ENCODE measurements at regions not wholly inside any gene's neighbourhood (a gene's known extent, or its start where the extent isn't known, plus 50 kb on each side); places are given as distances from the start of the nearest gene placed in this dataset.
"Not testable (repeated sequence)": the region's sequence is repeated elsewhere in the genome, so short reads cannot be mapped to it uniquely, and the experiment has no call there.

- not testable (repeated sequence) for H3K27ac ChIP-seq (ENCODE audit: poor library complexity, severe bottlenecking); ATAC-seq (ENCODE audit: low read depth); H3K27me3 ChIP-seq (ENCODE audit: insufficient read depth, poor library complexity, severe bottlenecking)
Observed at GRCh38 chr6:58171025-58171424, 853.6 kb downstream of the PRIM2 start.

GRCh38 chr6:58181557-58182065, 864.2 kb downstream of the PRIM2 start:
- H3K27ac ChIP-seq (ENCODE audit: poor library complexity, severe bottlenecking); H3K4me1 ChIP-seq (ENCODE audit: insufficient read depth, poor library complexity, severe bottlenecking); DNase-seq (ENCODE audit: low spot score); H3K4me3 ChIP-seq (ENCODE audit: severe bottlenecking); H3K36me3 ChIP-seq (ENCODE audit: low read depth); H3K9me3 ChIP-seq (ENCODE audit: severe bottlenecking); H3K27me3 ChIP-seq (ENCODE audit: insufficient read depth, poor library complexity, severe bottlenecking): not testable (repeated sequence)
- ATAC-seq (ENCODE audit: low read depth): peak; percentile 42; the same call in 1 of the 3 replicates

More at GRCh38 chr6:58171025-58171424, 853.6 kb downstream of the PRIM2 start:
- not testable (repeated sequence) for DNase-seq (ENCODE audit: low spot score); H3K4me1 ChIP-seq (ENCODE audit: insufficient read depth, poor library complexity, severe bottlenecking); H3K9me3 ChIP-seq (ENCODE audit: severe bottlenecking); H3K36me3 ChIP-seq (ENCODE audit: low read depth); H3K4me3 ChIP-seq (ENCODE audit: severe bottlenecking)

- not testable (repeated sequence) for H3K27me3 ChIP-seq (ENCODE audit: insufficient read depth, poor library complexity, severe bottlenecking); H3K27ac ChIP-seq (ENCODE audit: poor library complexity, severe bottlenecking); H3K4me1 ChIP-seq (ENCODE audit: insufficient read depth, poor library complexity, severe bottlenecking); H3K9me3 ChIP-seq (ENCODE audit: severe bottlenecking); H3K4me3 ChIP-seq (ENCODE audit: severe bottlenecking); ATAC-seq (ENCODE audit: low read depth); DNase-seq (ENCODE audit: low spot score); H3K36me3 ChIP-seq (ENCODE audit: low read depth)
Observed at GRCh38 chr6:58185300-58185699, 867.9 kb downstream of the PRIM2 start.

GRCh38 chr6:58193209-58193608, 875.8 kb downstream of the PRIM2 start:
- H3K36me3 ChIP-seq (ENCODE audit: low read depth); H3K9me3 ChIP-seq (ENCODE audit: severe bottlenecking); H3K4me3 ChIP-seq (ENCODE audit: severe bottlenecking); DNase-seq (ENCODE audit: low spot score); H3K27me3 ChIP-seq (ENCODE audit: insufficient read depth, poor library complexity, severe bottlenecking): not testable (repeated sequence)
- Histone ChIP-seq H3K4me1 (ENCODE audit: insufficient read depth, poor library complexity, severe bottlenecking) (peaks cover 17% of the 10 kb centered on the region), H3K27ac (ENCODE audit: poor library complexity, severe bottlenecking) (peak overlapping the region; percentile 91)
- ATAC-seq (ENCODE audit: low read depth): peak; percentile 95

GRCh38 chr6:58198301-58198700, 880.9 kb downstream of the PRIM2 start:
- no peaks in the 10 kb centered on the region for H3K36me3 ChIP-seq (ENCODE audit: low read depth)
- H3K9me3 ChIP-seq (ENCODE audit: severe bottlenecking): no peaks in the 10 kb centered on the region
- peaks cover 18% of the 10 kb centered on the region for H3K4me1 ChIP-seq (ENCODE audit: insufficient read depth, poor library complexity, severe bottlenecking)
- ATAC-seq (ENCODE audit: low read depth): peak; percentile 98
- H3K4me3 ChIP-seq (ENCODE audit: severe bottlenecking): no peak overlapping the region
- peak overlapping the region; percentile 86 for H3K27ac ChIP-seq (ENCODE audit: poor library complexity, severe bottlenecking)
- no peaks in the 10 kb centered on the region for H3K27me3 ChIP-seq (ENCODE audit: insufficient read depth, poor library complexity, severe bottlenecking)
- no peak for TF ChIP-seq CTCF (IDR thresholded peaks at IDR 0.05; ENCODE audit: poor library complexity, severe bottlenecking)
- DNase-seq (ENCODE audit: low spot score): no peak

GRCh38 chr6:58237124-58237523, 919.7 kb downstream of the PRIM2 start:
- H3K27me3 ChIP-seq (ENCODE audit: insufficient read depth, poor library complexity, severe bottlenecking); H3K9me3 ChIP-seq (ENCODE audit: severe bottlenecking); H3K36me3 ChIP-seq (ENCODE audit: low read depth); DNase-seq (ENCODE audit: low spot score); H3K4me1 ChIP-seq (ENCODE audit: insufficient read depth, poor library complexity, severe bottlenecking); H3K4me3 ChIP-seq (ENCODE audit: severe bottlenecking); H3K27ac ChIP-seq (ENCODE audit: poor library complexity, severe bottlenecking): not testable (repeated sequence)
- 0 out of 3 replicates have a peak, but pooled peaks have one; percentile 42 for ATAC-seq (ENCODE audit: low read depth)

GRCh38 chr6:58238421-58238820, 921.0 kb downstream of the PRIM2 start:
- H3K9me3 ChIP-seq (ENCODE audit: severe bottlenecking); H3K4me1 ChIP-seq (ENCODE audit: insufficient read depth, poor library complexity, severe bottlenecking); H3K4me3 ChIP-seq (ENCODE audit: severe bottlenecking); H3K36me3 ChIP-seq (ENCODE audit: low read depth); H3K27me3 ChIP-seq (ENCODE audit: insufficient read depth, poor library complexity, severe bottlenecking); H3K27ac ChIP-seq (ENCODE audit: poor library complexity, severe bottlenecking); ATAC-seq (ENCODE audit: low read depth); DNase-seq (ENCODE audit: low spot score): not testable (repeated sequence)

- H3K27me3 ChIP-seq (ENCODE audit: insufficient read depth, poor library complexity, severe bottlenecking); H3K4me1 ChIP-seq (ENCODE audit: insufficient read depth, poor library complexity, severe bottlenecking); ATAC-seq (ENCODE audit: low read depth); H3K36me3 ChIP-seq (ENCODE audit: low read depth); H3K9me3 ChIP-seq (ENCODE audit: severe bottlenecking); H3K27ac ChIP-seq (ENCODE audit: poor library complexity, severe bottlenecking); DNase-seq (ENCODE audit: low spot score); H3K4me3 ChIP-seq (ENCODE audit: severe bottlenecking): not testable (repeated sequence)
Observed at GRCh38 chr6:58257625-58258024, 940.2 kb downstream of the PRIM2 start.

Measured in RWPE2 (cell line).